PC-3 (cell line): ENCODE measurements at regions not wholly inside any gene's neighbourhood (a gene's known extent, or its start where the extent isn't known, plus 50 kb on each side); places are given as distances from the start of the nearest gene placed in this dataset.
"Not testable (repeated sequence)": the region's sequence is repeated elsewhere in the genome, so short reads cannot be mapped to it uniquely, and the experiment has no call there.

ENCODE experiments used
- CTCF ChIP-seq: fragments of 300-600 bp; sonication (generic); conservative IDR thresholded peaks from 2 replicates; pipeline ENCODE4 v1.5.1; 2017; ENCODE audit warnings: antibody characterized with exemption, low read depth, mild to moderate bottlenecking, low read length
- EZH2 ChIP-seq: fragments of 300-600 bp; sonication (generic); IDR thresholded peaks from one replicate; pipeline ENCODE4 v1.6.1; 2017; ENCODE audit warnings: antibody characterized with exemption, mild to moderate bottlenecking, low read length; ENCODE audit not compliant: unreplicated experiment
- EZH2phosphoT487 ChIP-seq: fragments of 300-600 bp; sonication (generic); IDR thresholded peaks from 2 replicates; pipeline ENCODE4 v1.6.1; 2018; ENCODE audit warnings: mild to moderate bottlenecking, antibody characterized with exemption, low read length, borderline replicate concordance

GRCh38 chr1:148344651-148345050 is 138.5 kb downstream of the PPIAL4G start:
- not testable (repeated sequence) for TF ChIP-seq CTCF, EZH2, EZH2phosphoT487
